Loucy (cell line): ENCODE measurements at regions not wholly inside any gene's neighbourhood (a gene's known extent, or its start where the extent isn't known, plus 50 kb on each side); places are given as distances from the start of the nearest gene placed in this dataset.
A peak's percentile ranks its signal among the peaks of the same experiment; 100 is the strongest.

Source experiments
- H2AFZ ChIP-seq: fragments of 200-600 bp; sonication (generic); 2 replicates; pipeline ENCODE4 v1.6.0; 2016; ENCODE audit warnings: antibody characterized with exemption, mild to moderate bottlenecking, low read length, moderate library complexity
- H3F3A ChIP-seq: fragments of 200-600 bp; 2 replicates; pipeline ENCODE4 v1.6.0; 2016; ENCODE audit warnings: antibody characterized with exemption, low read depth, mild to moderate bottlenecking
- H3K27me3 ChIP-seq: fragments of 200-600 bp; sonication (generic); 2 replicates; pipeline ENCODE4 v1.6.1; 2014; ENCODE audit warnings: low read length, mild to moderate bottlenecking; ENCODE audit not compliant: insufficient read depth, poor library complexity, severe bottlenecking
- H3K36me3 ChIP-seq: fragments of 200-600 bp; sonication (generic); 2 replicates; pipeline ENCODE4 v1.6.1; 2016; ENCODE audit warnings: low read length; ENCODE audit not compliant: insufficient read depth
- H3K4me1 ChIP-seq: fragments of 200-600 bp; sonication (generic); 2 replicates; pipeline ENCODE4 v1.5.1; 2014; ENCODE audit warnings: low read length, mild to moderate bottlenecking; ENCODE audit not compliant: insufficient read depth, poor library complexity, severe bottlenecking
- H3K4me2 ChIP-seq: fragments of 200-600 bp; sonication (generic); 2 replicates; pipeline ENCODE4 v1.6.0; 2014; ENCODE audit warnings: antibody characterized with exemption, low read length, low read depth, mild to moderate bottlenecking; ENCODE audit not compliant: poor library complexity, severe bottlenecking
- H3K4me3 ChIP-seq: fragments of 200-600 bp; sonication (generic); 2 replicates; pipeline ENCODE4 v1.5.1; 2014; ENCODE audit warnings: low read length, mild to moderate bottlenecking, mixed read lengths; ENCODE audit not compliant: poor library complexity, severe bottlenecking
- H3K79me2 ChIP-seq: fragments of 200-600 bp; sonication (generic); 2 replicates; pipeline ENCODE4 v1.6.1; 2014; ENCODE audit warnings: low read length; ENCODE audit not compliant: insufficient read depth
- H3K9ac ChIP-seq: fragments of 200-600 bp; sonication (generic); 2 replicates; pipeline ENCODE4 v1.6.0; 2014; ENCODE audit warnings: mild to moderate bottlenecking, low read depth, low read length, moderate library complexity; ENCODE audit not compliant: poor library complexity, severe bottlenecking
- H3K9me2 ChIP-seq: fragments of 200-600 bp; sonication (generic); replicated peaks from 2 replicates; pipeline ENCODE4 v1.6.1; 2016; ENCODE audit warnings: low read depth, low read length, mixed read lengths
- H3K9me3 ChIP-seq: fragments of 200-600 bp; sonication (generic); 2 replicates; pipeline ENCODE4 v1.6.1; 2014; ENCODE audit warnings: mild to moderate bottlenecking, antibody characterized with exemption, low read length, low read depth; ENCODE audit not compliant: insufficient read depth
- H4K20me1 ChIP-seq: fragments of 200-600 bp; sonication (generic); 2 replicates; pipeline ENCODE4 v1.6.0; 2014; ENCODE audit warnings: antibody characterized with exemption, low read length, mild to moderate bottlenecking; ENCODE audit not compliant: insufficient read depth, poor library complexity, severe bottlenecking
- CTCF ChIP-seq: fragments of 200-600 bp; sonication (generic); conservative IDR thresholded peaks from 2 replicates; pipeline ENCODE4 v1.5.1; 2014; ENCODE audit warnings: mild to moderate bottlenecking, antibody characterized with exemption, low read length
- EZH2phosphoT487 ChIP-seq: fragments of 200-600 bp; IDR thresholded peaks from 2 replicates; pipeline ENCODE4 v1.6.1; 2018; ENCODE audit warnings: antibody characterized with exemption, mild to moderate bottlenecking, moderate library complexity, borderline replicate concordance

DNA sequence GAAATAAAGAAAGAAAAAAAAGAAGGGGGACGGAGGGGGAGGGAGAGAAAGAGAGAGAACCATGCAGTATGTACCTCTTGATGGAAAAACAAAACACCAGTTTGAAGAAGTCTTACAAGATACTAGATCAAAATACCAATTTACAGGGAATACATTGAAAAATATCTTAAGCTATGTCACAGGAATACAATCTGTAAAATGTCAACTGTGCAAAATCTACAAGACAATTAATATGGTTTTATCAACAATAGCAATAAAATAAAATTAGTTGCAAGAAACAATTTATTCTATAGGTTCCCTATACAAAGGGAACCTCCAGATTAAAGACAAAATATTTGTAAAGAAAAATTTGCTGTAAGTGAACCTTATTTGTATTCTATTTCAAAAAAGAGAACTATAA is 98.3 kb upstream of the CABCOCO1 start:
- Histone ChIP-seq H3K27me3 (no peaks in the 10 kb centered on the region), H3K4me2 (no peak overlapping the region), H2AFZ (no peak overlapping the region), H3K79me2 (no peaks in the 10 kb centered on the region), H3K9me3 (no peaks in the 10 kb centered on the region), H3K4me3 (no peak overlapping the region), H4K20me1 (no peaks in the 10 kb centered on the region), H3K9ac (no peak overlapping the region), H3F3A (no peaks in the 10 kb centered on the region), H3K4me1 (no peaks in the 10 kb centered on the region), H3K9me2 (no peaks in the 10 kb centered on the region), H3K36me3 (no peaks in the 10 kb centered on the region)
- TF ChIP-seq CTCF, result no peak
- no peak for TF ChIP-seq EZH2phosphoT487

DNA sequence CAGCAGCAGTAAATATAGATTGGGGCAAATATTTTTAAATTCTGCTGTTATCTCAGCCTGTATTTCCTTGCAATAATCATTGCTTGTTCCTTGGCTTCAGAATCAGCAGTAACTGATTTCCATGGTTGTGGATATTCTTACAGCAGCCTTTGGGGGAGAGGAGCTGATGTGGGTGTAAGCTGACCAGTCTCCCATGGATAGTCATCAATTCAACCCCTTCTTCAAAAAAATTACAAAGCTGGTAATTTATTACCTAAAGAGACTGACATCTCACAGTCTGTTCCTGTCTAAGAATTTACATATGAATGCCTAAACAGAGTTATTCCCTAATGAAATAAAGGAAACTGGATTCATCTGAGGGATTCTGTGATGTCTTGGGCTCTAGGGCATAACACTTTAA is 103.1 kb upstream of the CABCOCO1 start:
- Histone ChIP-seq H3K4me2 (no peak overlapping the region), H3K36me3 (no peaks in the 10 kb centered on the region), H2AFZ (no peak overlapping the region), H3K79me2 (no peaks in the 10 kb centered on the region), H3K9ac (no peak overlapping the region), H3K9me2 (no peaks in the 10 kb centered on the region), H3K9me3 (no peaks in the 10 kb centered on the region), H3F3A (no peaks in the 10 kb centered on the region), H3K27me3 (no peaks in the 10 kb centered on the region), H3K4me1 (no peaks in the 10 kb centered on the region), H3K4me3 (no peak overlapping the region), H4K20me1 (no peaks in the 10 kb centered on the region)
- TF ChIP-seq CTCF (no peak), EZH2phosphoT487 (no peak)

DNA sequence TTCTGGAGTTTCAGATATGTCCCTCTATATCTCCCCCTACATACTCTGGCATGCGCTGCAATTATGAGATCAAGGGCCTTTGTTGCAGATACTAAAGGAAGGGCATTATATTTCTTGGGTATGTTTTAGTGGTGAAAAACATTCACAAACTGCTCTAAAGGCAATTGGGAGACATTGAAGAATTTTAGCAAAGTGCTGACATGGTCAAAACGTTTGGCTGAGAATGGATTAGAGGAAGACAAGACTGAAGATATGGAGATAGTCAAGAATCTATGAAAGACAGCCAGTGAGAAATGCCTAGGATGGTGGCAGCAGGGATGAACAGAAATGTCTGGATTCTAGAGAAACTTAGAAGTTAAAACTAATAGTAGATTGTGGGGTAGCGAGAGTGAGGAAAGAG is 104.5 kb upstream of the CABCOCO1 start:
- H3K27me3 ChIP-seq, result no peaks in the 10 kb centered on the region
- no peak overlapping the region for H2AFZ ChIP-seq
- H3K9me2 ChIP-seq, result no peaks in the 10 kb centered on the region
- TF ChIP-seq CTCF, result peak; percentile 28
- no peak for TF ChIP-seq EZH2phosphoT487
- no peaks in the 10 kb centered on the region for H3K9me3 ChIP-seq
- H3F3A ChIP-seq, result no peaks in the 10 kb centered on the region
- H3K4me3 ChIP-seq, result no peak overlapping the region
- no peaks in the 10 kb centered on the region for H3K4me1 ChIP-seq
- no peak overlapping the region for H3K9ac ChIP-seq
- no peak overlapping the region for H3K4me2 ChIP-seq
- H4K20me1 ChIP-seq, result no peaks in the 10 kb centered on the region
- no peaks in the 10 kb centered on the region for H3K36me3 ChIP-seq
- no peaks in the 10 kb centered on the region for H3K79me2 ChIP-seq
